WTC11 (cell line): ENCODE measurements at regions not wholly inside any gene's neighbourhood (a gene's known extent, or its start where the extent isn't known, plus 50 kb on each side); places are given as distances from the start of the nearest gene placed in this dataset.

Experiments used
- ATAC-seq: fragments of 200-7000 bp; cut with Tn5 transposase; 2 replicates; pipeline ENCODE4 v1.10.0; 2021; ENCODE audit warnings: mild to moderate bottlenecking, moderate library complexity
- CTCF ChIA-PET: fragments of 300-600 bp; sonication (Branson Sonifier 250); formaldehyde crosslinking; loops from one replicate; lab custom pipeline; 2021; ENCODE audit warnings: antibody characterized with exemption; lab: Charles Lee
- POLR2A ChIA-PET: fragments of 350-600 bp; sonication (Branson Sonifier 250); formaldehyde crosslinking; loops from one replicate; lab custom pipeline; 2021; ENCODE audit warnings: antibody characterized with exemption; lab: Charles Lee
- DNase-seq: peaks from one replicate; pipeline ENCODE4 v3.0.0; 2021; ENCODE audit warnings: low spot score
- H3K27ac Mint-ChIP-seq: 2 replicates; pipeline ENCODE4 v1.8.0; 2021; ENCODE audit warnings: mixed read lengths
- H3K27me3 Mint-ChIP-seq: 2 replicates; pipeline ENCODE4 v1.8.0; 2021; ENCODE audit warnings: low read depth, mild to moderate bottlenecking, moderate library complexity, mixed read lengths
- H3K36me3 Mint-ChIP-seq: 2 replicates; pipeline ENCODE4 v1.8.0; 2021; ENCODE audit warnings: mixed read lengths
- H3K4me1 Mint-ChIP-seq: 2 replicates; pipeline ENCODE4 v1.8.0; 2022; ENCODE audit warnings: mixed read lengths
- H3K4me3 Mint-ChIP-seq: 2 replicates; pipeline ENCODE4 v1.8.0; 2021; ENCODE audit warnings: mild to moderate bottlenecking, moderate library complexity, mixed read lengths
- H3K9me3 Mint-ChIP-seq: 2 replicates; pipeline ENCODE4 v1.8.0; 2021; ENCODE audit warnings: mixed read lengths
- CREB1 ChIP-seq: sonication (generic); formaldehyde crosslinking; IDR thresholded peaks from 2 replicates; pipeline ENCODE4 v1.8.0; 2023; ENCODE audit warnings: mild to moderate bottlenecking, missing genetic modification reagents
- EMX1 ChIP-seq: fragments of 250-450 bp; sonication (Bioruptor Pico); IDR thresholded peaks from 2 replicates; pipeline ENCODE4 v1.8.0; 2021; ENCODE audit warnings: mild to moderate bottlenecking
- ERG ChIP-seq: fragments of 250-450 bp; sonication (Bioruptor Pico); IDR thresholded peaks from 2 replicates; pipeline ENCODE4 v1.8.0; 2021; ENCODE audit warnings: mild to moderate bottlenecking
- ETV6 ChIP-seq: sonication (generic); formaldehyde crosslinking; IDR thresholded peaks from 2 replicates; pipeline ENCODE4 v1.8.1; 2022; ENCODE audit warnings: mild to moderate bottlenecking, missing genetic modification reagents
- FOXP1 ChIP-seq: sonication (generic); formaldehyde crosslinking; IDR thresholded peaks from 2 replicates; pipeline ENCODE4 v1.8.0; 2022; ENCODE audit warnings: missing genetic modification reagents, mild to moderate bottlenecking, moderate library complexity, borderline replicate concordance
- IRF1 ChIP-seq: sonication (generic); formaldehyde crosslinking; IDR thresholded peaks from 2 replicates; pipeline ENCODE4 v1.8.0; 2023; ENCODE audit warnings: missing genetic modification reagents
- IRF2 ChIP-seq: sonication (generic); formaldehyde crosslinking; IDR thresholded peaks from 2 replicates; pipeline ENCODE4 v1.8.0; 2022; ENCODE audit warnings: low read depth, missing genetic modification reagents, borderline replicate concordance
- JUN ChIP-seq: sonication (generic); formaldehyde crosslinking; IDR thresholded peaks from 2 replicates; pipeline ENCODE4 v1.8.0; 2023; ENCODE audit warnings: mild to moderate bottlenecking, missing genetic modification reagents
- MAX ChIP-seq: sonication (generic); formaldehyde crosslinking; IDR thresholded peaks from 2 replicates; pipeline ENCODE4 v1.8.0; 2022; ENCODE audit warnings: mild to moderate bottlenecking, missing genetic modification reagents
- NR2C2 ChIP-seq: sonication (generic); formaldehyde crosslinking; IDR thresholded peaks from 2 replicates; pipeline ENCODE4 v1.8.0; 2022; ENCODE audit warnings: mild to moderate bottlenecking, missing genetic modification reagents
- RELA ChIP-seq: sonication (generic); formaldehyde crosslinking; IDR thresholded peaks from 2 replicates; pipeline ENCODE4 v1.8.1; 2022; ENCODE audit warnings: missing genetic modification reagents, mild to moderate bottlenecking, borderline replicate concordance
- RORB ChIP-seq: fragments of 250-450 bp; sonication (Bioruptor Pico); IDR thresholded peaks from 2 replicates; pipeline ENCODE4 v1.9.0; 2021; ENCODE audit warnings: mild to moderate bottlenecking
- SMAD3 ChIP-seq: sonication (generic); formaldehyde crosslinking; IDR thresholded peaks from 2 replicates; pipeline ENCODE4 v1.8.0; 2022; ENCODE audit warnings: missing genetic modification reagents, mild to moderate bottlenecking, borderline replicate concordance
- SOX15 ChIP-seq: fragments of 250-450 bp; sonication (Bioruptor Pico); IDR thresholded peaks from 2 replicates; pipeline ENCODE4 v1.9.0; 2021; ENCODE audit warnings: mild to moderate bottlenecking
- SP1 ChIP-seq: sonication (generic); formaldehyde crosslinking; conservative IDR thresholded peaks from 2 replicates; pipeline ENCODE4 v1.8.1; 2022; ENCODE audit warnings: missing genetic modification reagents
- TP53 ChIP-seq: sonication (generic); formaldehyde crosslinking; IDR thresholded peaks from 2 replicates; pipeline ENCODE4 v1.8.1; 2023; ENCODE audit warnings: mild to moderate bottlenecking, missing genetic modification reagents
- USF2 ChIP-seq: sonication (generic); formaldehyde crosslinking; IDR thresholded peaks from 2 replicates; pipeline ENCODE4 v1.8.1; 2023; ENCODE audit warnings: mild to moderate bottlenecking, missing genetic modification reagents, moderate library complexity
- ZNF317 ChIP-seq: sonication (generic); formaldehyde crosslinking; IDR thresholded peaks from 2 replicates; pipeline ENCODE4 v1.8.1; 2023; ENCODE audit warnings: low read depth, mild to moderate bottlenecking, moderate library complexity, missing genetic modification reagents, borderline replicate concordance
- ZNF396 ChIP-seq: fragments of 250-450 bp; sonication (Bioruptor Pico); IDR thresholded peaks from 2 replicates; pipeline ENCODE4 v1.8.0; 2021; ENCODE audit warnings: mild to moderate bottlenecking, moderate library complexity, borderline replicate concordance
- ZNF671 ChIP-seq: fragments of 250-450 bp; sonication (Bioruptor Pico); IDR thresholded peaks from 2 replicates; pipeline ENCODE4 v1.8.0; 2021; ENCODE audit warnings: mild to moderate bottlenecking
- TF ChIP-seq, protein P1 (sequence below): sonication (generic); formaldehyde crosslinking; IDR thresholded peaks from 2 replicates; pipeline ENCODE4 v1.8.1; 2022; ENCODE audit warnings: mild to moderate bottlenecking, moderate library complexity, missing genetic modification reagents
- TF ChIP-seq, protein P2 (sequence below): sonication (generic); formaldehyde crosslinking; IDR thresholded peaks from 2 replicates; pipeline ENCODE4 v1.8.0; 2022; ENCODE audit warnings: mild to moderate bottlenecking, missing genetic modification reagents
- TF ChIP-seq, protein P3 (sequence below): fragments of 200-600 bp; IDR thresholded peaks from 2 replicates; pipeline ENCODE4 v1.8.0; 2022; ENCODE audit warnings: antibody characterized with exemption
- TF ChIP-seq, protein P4 (sequence below): sonication (generic); formaldehyde crosslinking; IDR thresholded peaks from 2 replicates; pipeline ENCODE4 v1.8.1; 2023; ENCODE audit warnings: mild to moderate bottlenecking, missing genetic modification reagents, borderline replicate concordance

GRCh38 chr11:23746896-23747295 is 750.0 kb upstream of the LUZP2 start:
- POLR2A ChIA-PET, result no interaction called here

DNA sequence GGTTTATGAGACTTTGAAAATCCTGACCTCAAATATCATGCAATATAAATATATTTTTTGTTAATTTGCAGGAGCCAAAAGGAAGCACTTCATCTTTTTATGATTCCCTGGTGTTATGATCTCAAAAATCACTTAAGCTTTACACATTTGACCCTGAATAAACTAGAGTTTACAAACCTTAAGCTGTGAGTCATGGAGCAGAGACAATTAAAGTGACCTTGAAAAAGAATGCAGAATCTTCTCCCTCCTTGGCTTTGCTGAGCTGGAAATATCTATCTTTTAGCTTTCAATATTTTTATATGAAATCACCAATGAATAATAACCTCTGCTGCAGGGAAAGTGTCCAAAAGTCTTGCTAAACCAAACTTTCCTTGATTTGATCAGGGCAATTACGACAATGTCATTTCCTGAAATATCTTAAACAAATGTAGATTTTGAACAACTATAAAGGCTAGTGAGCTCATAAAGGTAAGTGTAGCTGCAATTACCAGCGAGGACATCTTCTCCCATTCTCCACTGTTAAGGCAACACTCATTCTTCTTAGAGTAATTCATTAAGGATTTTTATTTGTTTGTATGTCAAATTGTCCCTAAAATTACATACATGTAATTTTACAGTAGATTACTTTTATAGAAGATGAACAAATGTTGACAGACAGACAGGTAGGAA is 747.0 kb upstream of the LUZP2 start:
- no peaks in the 10 kb centered on the region for H3K27me3 Mint-ChIP-seq
- H3K9me3 Mint-ChIP-seq, result no peaks in the 10 kb centered on the region
- no peak overlapping the region for H3K4me3 Mint-ChIP-seq
- ChIA-PET POLR2A (no interaction called here), CTCF (no interaction called here)
- no peak overlapping the region for H3K27ac Mint-ChIP-seq
- no peaks in the 10 kb centered on the region for H3K36me3 Mint-ChIP-seq
- ATAC-seq (no peak), DNase-seq (no peak)
- H3K4me1 Mint-ChIP-seq, result no peaks in the 10 kb centered on the region
- TF ChIP-seq, protein P1, sequence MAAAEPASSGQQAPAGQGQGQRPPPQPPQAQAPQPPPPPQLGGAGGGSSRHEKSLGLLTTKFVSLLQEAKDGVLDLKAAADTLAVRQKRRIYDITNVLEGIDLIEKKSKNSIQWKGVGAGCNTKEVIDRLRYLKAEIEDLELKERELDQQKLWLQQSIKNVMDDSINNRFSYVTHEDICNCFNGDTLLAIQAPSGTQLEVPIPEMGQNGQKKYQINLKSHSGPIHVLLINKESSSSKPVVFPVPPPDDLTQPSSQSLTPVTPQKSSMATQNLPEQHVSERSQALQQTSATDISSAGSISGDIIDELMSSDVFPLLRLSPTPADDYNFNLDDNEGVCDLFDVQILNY (CRISPR knock-in tag), result no peak
- no peak for TF ChIP-seq ZNF396 (CRISPR knock-in tag)
- no peak for TF ChIP-seq RORB (CRISPR knock-in tag)
- TF ChIP-seq JUN (CRISPR knock-in tag), result no peak
- no peak for TF ChIP-seq MAX (CRISPR knock-in tag)
- TF ChIP-seq, protein P2, sequence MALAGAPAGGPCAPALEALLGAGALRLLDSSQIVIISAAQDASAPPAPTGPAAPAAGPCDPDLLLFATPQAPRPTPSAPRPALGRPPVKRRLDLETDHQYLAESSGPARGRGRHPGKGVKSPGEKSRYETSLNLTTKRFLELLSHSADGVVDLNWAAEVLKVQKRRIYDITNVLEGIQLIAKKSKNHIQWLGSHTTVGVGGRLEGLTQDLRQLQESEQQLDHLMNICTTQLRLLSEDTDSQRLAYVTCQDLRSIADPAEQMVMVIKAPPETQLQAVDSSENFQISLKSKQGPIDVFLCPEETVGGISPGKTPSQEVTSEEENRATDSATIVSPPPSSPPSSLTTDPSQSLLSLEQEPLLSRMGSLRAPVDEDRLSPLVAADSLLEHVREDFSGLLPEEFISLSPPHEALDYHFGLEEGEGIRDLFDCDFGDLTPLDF (CRISPR knock-in tag), result no peak
- TF ChIP-seq SMAD3 (CRISPR knock-in tag), result no peak
- TF ChIP-seq ZNF317 (CRISPR knock-in tag), result no peak
- no peak for TF ChIP-seq EMX1 (CRISPR knock-in tag)
- no peak for TF ChIP-seq IRF1

More at GRCh38 chr11:23746896-23747295, 750.0 kb upstream of the LUZP2 start:
- Mint-ChIP-seq H3K4me1 (no peaks in the 10 kb centered on the region), H3K4me3 (no peak overlapping the region), H3K9me3 (peaks cover 3% of the 10 kb centered on the region; the same call in 1 of the 2 replicates), H3K27me3 (no peaks in the 10 kb centered on the region), H3K27ac (no peak overlapping the region), H3K36me3 (no peaks in the 10 kb centered on the region)
- ATAC-seq (no peak), DNase-seq (no peak)
- CTCF ChIA-PET, result no interaction called here
- TF ChIP-seq RELA (CRISPR knock-in tag) (no peak), FOXP1 (no peak), ETV6 (CRISPR knock-in tag) (no peak), ERG (CRISPR knock-in tag) (no peak), TP53 (no peak), SOX15 (no peak), IRF2 (CRISPR knock-in tag) (no peak), NR2C2 (CRISPR knock-in tag) (no peak), SP1 (no peak), USF2 (no peak), CREB1 (CRISPR knock-in tag) (no peak), ZNF671 (CRISPR knock-in tag) (no peak)
- TF ChIP-seq, protein P3, sequence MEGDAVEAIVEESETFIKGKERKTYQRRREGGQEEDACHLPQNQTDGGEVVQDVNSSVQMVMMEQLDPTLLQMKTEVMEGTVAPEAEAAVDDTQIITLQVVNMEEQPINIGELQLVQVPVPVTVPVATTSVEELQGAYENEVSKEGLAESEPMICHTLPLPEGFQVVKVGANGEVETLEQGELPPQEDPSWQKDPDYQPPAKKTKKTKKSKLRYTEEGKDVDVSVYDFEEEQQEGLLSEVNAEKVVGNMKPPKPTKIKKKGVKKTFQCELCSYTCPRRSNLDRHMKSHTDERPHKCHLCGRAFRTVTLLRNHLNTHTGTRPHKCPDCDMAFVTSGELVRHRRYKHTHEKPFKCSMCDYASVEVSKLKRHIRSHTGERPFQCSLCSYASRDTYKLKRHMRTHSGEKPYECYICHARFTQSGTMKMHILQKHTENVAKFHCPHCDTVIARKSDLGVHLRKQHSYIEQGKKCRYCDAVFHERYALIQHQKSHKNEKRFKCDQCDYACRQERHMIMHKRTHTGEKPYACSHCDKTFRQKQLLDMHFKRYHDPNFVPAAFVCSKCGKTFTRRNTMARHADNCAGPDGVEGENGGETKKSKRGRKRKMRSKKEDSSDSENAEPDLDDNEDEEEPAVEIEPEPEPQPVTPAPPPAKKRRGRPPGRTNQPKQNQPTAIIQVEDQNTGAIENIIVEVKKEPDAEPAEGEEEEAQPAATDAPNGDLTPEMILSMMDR, result no peak
- TF ChIP-seq, protein P4, sequence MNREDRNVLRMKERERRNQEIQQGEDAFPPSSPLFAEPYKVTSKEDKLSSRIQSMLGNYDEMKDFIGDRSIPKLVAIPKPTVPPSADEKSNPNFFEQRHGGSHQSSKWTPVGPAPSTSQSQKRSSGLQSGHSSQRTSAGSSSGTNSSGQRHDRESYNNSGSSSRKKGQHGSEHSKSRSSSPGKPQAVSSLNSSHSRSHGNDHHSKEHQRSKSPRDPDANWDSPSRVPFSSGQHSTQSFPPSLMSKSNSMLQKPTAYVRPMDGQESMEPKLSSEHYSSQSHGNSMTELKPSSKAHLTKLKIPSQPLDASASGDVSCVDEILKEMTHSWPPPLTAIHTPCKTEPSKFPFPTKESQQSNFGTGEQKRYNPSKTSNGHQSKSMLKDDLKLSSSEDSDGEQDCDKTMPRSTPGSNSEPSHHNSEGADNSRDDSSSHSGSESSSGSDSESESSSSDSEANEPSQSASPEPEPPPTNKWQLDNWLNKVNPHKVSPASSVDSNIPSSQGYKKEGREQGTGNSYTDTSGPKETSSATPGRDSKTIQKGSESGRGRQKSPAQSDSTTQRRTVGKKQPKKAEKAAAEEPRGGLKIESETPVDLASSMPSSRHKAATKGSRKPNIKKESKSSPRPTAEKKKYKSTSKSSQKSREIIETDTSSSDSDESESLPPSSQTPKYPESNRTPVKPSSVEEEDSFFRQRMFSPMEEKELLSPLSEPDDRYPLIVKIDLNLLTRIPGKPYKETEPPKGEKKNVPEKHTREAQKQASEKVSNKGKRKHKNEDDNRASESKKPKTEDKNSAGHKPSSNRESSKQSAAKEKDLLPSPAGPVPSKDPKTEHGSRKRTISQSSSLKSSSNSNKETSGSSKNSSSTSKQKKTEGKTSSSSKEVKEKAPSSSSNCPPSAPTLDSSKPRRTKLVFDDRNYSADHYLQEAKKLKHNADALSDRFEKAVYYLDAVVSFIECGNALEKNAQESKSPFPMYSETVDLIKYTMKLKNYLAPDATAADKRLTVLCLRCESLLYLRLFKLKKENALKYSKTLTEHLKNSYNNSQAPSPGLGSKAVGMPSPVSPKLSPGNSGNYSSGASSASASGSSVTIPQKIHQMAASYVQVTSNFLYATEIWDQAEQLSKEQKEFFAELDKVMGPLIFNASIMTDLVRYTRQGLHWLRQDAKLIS, result no peak
